ENCODE measurements at regions not wholly inside any gene's neighbourhood (a gene's known extent, or its start where the extent isn't known, plus 50 kb on each side); places are given as distances from the start of the nearest gene placed in this dataset.

DNA sequence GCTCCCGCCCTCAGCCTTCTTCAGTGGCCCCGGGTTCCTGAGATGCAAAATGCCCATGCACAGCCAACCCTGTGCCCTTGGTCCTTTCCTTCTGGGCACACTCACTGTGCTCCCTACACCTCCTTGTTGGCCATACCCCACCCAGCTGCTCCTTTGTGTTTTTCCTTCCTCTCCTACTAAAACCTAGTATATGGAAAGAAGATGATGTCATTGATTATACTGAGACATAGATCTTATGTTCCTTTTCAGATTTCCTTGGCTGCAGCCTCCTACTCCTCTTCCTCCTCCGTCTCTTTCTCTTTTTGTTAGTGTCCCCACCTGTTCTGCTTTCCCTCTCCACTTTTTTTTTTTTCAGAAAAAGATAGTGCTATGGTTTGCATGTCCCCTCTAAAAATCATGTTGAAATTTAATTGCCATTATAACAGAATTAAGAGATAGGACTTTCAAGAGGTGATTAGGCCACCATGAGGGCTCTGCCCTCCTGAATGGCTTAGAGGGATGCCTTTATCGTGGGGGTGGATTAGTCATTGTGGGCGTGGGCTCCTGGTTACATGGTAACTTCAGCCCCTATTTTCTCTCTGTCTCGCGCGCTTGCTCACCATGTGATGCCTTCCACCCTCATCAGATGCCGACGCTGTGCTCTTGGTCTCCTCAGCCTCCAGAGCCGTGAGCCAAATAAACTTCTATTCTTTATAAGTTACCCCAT is 254.9 kb upstream of the GATB start:
- H3K4me3 ChIP-seq (ENCODE audit: low read depth, low read length) = no peak overlapping the region
- TF ChIP-seq, protein P1, sequence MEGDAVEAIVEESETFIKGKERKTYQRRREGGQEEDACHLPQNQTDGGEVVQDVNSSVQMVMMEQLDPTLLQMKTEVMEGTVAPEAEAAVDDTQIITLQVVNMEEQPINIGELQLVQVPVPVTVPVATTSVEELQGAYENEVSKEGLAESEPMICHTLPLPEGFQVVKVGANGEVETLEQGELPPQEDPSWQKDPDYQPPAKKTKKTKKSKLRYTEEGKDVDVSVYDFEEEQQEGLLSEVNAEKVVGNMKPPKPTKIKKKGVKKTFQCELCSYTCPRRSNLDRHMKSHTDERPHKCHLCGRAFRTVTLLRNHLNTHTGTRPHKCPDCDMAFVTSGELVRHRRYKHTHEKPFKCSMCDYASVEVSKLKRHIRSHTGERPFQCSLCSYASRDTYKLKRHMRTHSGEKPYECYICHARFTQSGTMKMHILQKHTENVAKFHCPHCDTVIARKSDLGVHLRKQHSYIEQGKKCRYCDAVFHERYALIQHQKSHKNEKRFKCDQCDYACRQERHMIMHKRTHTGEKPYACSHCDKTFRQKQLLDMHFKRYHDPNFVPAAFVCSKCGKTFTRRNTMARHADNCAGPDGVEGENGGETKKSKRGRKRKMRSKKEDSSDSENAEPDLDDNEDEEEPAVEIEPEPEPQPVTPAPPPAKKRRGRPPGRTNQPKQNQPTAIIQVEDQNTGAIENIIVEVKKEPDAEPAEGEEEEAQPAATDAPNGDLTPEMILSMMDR (IDR thresholded peaks at IDR 0.05; ENCODE audit: insufficient read depth, low read length) = no peak
- DNase-seq (ENCODE audit: low read depth) = no peak

DNA sequence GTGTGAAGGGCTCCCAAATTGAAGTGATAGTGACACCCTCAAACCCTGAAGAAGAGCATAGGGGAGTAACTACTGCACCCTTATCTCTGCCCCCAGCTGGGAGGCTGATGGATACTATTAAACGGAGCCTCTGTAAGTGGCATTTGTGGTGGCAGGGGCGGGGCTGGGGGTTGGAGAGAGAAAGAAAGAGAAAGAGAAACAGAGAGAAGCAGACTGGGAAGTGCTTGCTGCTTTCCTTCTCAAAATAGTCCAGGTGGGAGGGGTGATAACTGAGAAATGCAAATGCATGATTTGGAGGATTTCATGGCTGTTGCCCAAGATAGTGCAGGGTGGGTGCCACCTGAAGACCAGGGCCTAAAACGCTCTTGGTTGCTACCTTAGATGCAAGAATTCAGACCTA is 253.5 kb upstream of the GATB start:
- H3K4me3 ChIP-seq (ENCODE audit: low read depth, low read length) = no peak overlapping the region
- TF ChIP-seq, protein P1 (IDR thresholded peaks at IDR 0.05; ENCODE audit: insufficient read depth, low read length) = no peak
- no peak for DNase-seq (ENCODE audit: low read depth)

DNA sequence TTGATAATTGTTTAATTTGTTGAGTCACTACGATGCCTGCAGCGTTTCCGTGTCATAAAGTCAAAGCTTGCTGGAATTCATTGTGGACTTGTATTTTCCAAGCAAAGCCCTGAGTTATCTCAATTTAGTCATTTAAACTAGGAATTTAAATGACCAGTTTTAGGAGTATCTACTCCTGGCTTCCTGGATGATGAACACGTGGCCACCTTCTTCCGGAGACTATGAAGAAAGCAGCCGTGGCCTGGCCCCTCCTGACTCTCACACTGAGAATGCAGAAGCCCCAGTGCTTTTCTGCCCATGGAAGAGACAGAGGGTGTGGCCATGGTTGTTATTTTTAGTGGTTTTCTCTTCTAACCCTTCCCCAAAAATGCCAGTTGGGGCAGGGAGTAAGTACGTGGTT is 250.7 kb upstream of the GATB start:
- TF ChIP-seq, protein P1 (IDR thresholded peaks at IDR 0.05; ENCODE audit: insufficient read depth, low read length) = no peak
- H3K4me3 ChIP-seq (ENCODE audit: low read depth, low read length) = no peak overlapping the region
- no peak for DNase-seq (ENCODE audit: low read depth)

DNA sequence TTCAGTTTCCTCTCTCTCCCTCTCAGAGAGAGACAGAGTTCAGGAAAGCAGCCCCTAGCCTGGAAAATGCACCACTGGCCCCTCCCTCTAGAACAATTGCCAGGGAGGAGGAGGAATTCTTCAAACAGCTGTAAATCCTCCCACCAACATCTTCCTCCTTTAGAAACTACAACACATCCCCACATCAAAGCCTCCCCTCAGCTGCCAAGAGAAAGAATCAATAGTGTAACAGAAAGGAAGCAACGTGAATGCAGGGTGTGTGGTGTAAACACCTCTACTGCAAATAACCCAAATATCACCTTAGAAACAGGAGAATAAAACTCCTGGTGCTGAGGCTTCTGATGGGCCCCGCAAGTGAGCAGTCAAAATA is 249.9 kb upstream of the GATB start:
- DNase-seq (ENCODE audit: low read depth) = peak; percentile 33
- no peak overlapping the region for H3K4me3 ChIP-seq (ENCODE audit: low read depth, low read length)
- TF ChIP-seq, protein P1 (IDR thresholded peaks at IDR 0.05; ENCODE audit: insufficient read depth, low read length) = no peak

DNA sequence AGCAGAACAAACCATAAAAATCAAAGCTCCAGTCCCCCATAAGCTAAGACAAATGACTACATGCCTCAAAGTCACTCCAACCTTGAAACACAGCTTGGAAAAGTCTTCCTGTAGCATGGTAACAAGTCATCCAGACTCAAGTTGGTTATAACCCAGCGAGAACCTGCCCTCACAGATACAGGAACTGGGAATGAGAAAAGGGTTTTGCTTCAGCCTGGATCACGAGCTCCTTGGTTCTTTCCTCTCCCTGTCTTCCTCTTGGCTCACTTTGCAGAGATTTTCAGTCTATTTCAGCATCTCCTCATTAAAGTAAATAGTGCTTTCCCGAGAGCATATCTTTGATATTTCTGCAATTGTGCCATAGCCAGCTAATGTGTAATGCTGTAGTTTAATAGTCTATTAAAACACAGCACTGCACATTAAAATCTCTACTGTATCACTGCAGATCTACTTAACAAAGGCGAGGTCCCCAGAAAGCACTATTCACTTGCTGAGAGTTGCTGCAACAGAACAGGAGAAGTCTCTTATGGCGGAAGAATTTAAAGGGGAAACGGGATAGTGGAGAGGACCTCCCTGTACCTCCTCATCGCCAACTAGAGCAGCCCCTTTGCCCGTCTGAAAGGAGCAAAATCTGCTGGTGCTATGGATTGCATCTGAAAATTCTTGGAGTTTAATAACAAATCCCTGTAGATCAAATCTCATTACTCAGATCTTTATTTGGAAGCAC is 249.3 kb upstream of the GATB start:
- H3K4me3 ChIP-seq (ENCODE audit: low read depth, low read length) = no peak overlapping the region
- TF ChIP-seq, protein P1 (IDR thresholded peaks at IDR 0.05; ENCODE audit: insufficient read depth, low read length) = no peak
- DNase-seq (ENCODE audit: low read depth) = peak; percentile 49

DNA sequence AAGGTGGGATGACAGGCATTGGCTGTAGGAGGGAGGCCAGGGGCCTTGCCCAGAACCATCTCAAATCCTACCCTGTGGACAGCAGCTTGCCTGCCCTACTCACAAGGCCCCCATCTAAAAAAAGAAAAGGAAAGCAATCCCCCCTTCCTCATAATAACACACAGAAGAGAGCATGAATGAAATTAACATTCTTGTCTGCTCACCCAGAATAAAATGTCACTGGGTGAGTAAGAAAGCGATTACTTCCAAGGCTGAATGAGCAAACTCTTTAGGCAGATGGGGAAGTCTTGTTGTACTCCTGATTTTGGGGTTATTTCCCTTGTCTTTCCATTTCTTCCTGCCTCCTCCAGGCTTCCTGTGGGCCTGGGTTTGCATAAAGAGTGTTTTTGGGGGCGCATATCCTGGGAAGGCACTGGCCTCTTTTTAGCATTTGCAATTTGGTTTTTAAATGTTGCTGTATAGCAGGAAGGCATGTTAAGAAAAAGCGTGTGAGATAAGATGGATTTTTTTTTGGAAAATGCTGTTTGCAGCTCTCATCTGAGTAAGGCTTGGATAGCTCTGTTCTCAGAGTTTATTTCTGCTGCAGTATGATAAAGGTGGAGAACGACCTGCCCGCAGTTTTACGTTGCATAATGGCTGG is 248.3 kb upstream of the GATB start:
- TF ChIP-seq, protein P1 (IDR thresholded peaks at IDR 0.05; ENCODE audit: insufficient read depth, low read length) = no peak
- no peak for DNase-seq (ENCODE audit: low read depth)
- H3K4me3 ChIP-seq (ENCODE audit: low read depth, low read length) = no peak overlapping the region
